GM23338 (cell line): ENCODE measurements at regions not wholly inside any gene's neighbourhood (a gene's known extent, or its start where the extent isn't known, plus 50 kb on each side); places are given as distances from the start of the nearest gene placed in this dataset.

Experiments used
- ATAC-seq: fragments of 200-7000 bp; cut with Tn5 transposase; 3 replicates; pipeline ENCODE4 v1.9.1; 2020
- DNase-seq: peaks from one replicate; pipeline ENCODE4 v3.0.0-alpha.2; 2015; ENCODE audit warnings: low spot score
- H2AFZ ChIP-seq: fragments of 200-600 bp; sonication (generic); 2 replicates; pipeline ENCODE4 v1.8.0; 2016; ENCODE audit warnings: antibody characterized with exemption, mild to moderate bottlenecking, moderate library complexity
- H3F3A ChIP-seq: fragments of 200-600 bp; sonication (generic); replicated peaks from 2 replicates; pipeline ENCODE4 v1.8.0; 2017; ENCODE audit warnings: antibody characterized with exemption, mixed run types, low read depth
- H3K27ac ChIP-seq: fragments of 200-600 bp; sonication (generic); 2 replicates; pipeline ENCODE4 v1.6.1; 2016; ENCODE audit warnings: low read depth
- H3K27me3 ChIP-seq: fragments of 200-600 bp; sonication (generic); 2 replicates; pipeline ENCODE4 v1.8.0; 2016; ENCODE audit warnings: mild to moderate bottlenecking, mixed run types, moderate library complexity; ENCODE audit not compliant: insufficient read depth
- H3K36me3 ChIP-seq: fragments of 200-600 bp; sonication (generic); 2 replicates; pipeline ENCODE4 v1.8.0; 2016; ENCODE audit warnings: mild to moderate bottlenecking; ENCODE audit not compliant: insufficient read depth
- H3K4me1 ChIP-seq: fragments of 200-600 bp; sonication (generic); 2 replicates; pipeline ENCODE4 v1.8.0; 2016; ENCODE audit warnings: mild to moderate bottlenecking, moderate library complexity; ENCODE audit not compliant: insufficient read depth
- H3K4me2 ChIP-seq: fragments of 200-600 bp; sonication (generic); 2 replicates; pipeline ENCODE4 v1.7.1; 2017; ENCODE audit warnings: mixed run types
- H3K4me3 ChIP-seq: fragments of 200-600 bp; sonication (generic); 2 replicates; pipeline ENCODE4 v1.6.1; 2016; ENCODE audit warnings: mixed run types
- H3K79me2 ChIP-seq: fragments of 200-600 bp; sonication (generic); replicated peaks from 2 replicates; pipeline ENCODE4 v1.8.0; 2017; ENCODE audit warnings: mild to moderate bottlenecking; ENCODE audit not compliant: insufficient read depth
- H3K9me2 ChIP-seq: fragments of 200-600 bp; sonication (generic); 2 replicates; pipeline ENCODE4 v1.8.0; 2017; ENCODE audit not compliant: insufficient read depth
- H4K20me1 ChIP-seq: fragments of 200-600 bp; sonication (generic); replicated peaks from 2 replicates; pipeline ENCODE4 v1.8.0; 2017; ENCODE audit warnings: mild to moderate bottlenecking; ENCODE audit not compliant: insufficient read depth
- H3K27ac Mint-ChIP-seq: 2 replicates; pipeline ENCODE4 v1.8.0; 2020; ENCODE audit warnings: inconsistent platforms, mild to moderate bottlenecking, moderate library complexity, mixed read lengths
- H3K27me3 Mint-ChIP-seq: 3 replicates; pipeline ENCODE4 v1.8.0; 2022; ENCODE audit warnings: low read depth, mild to moderate bottlenecking, moderate library complexity, mixed read lengths, inconsistent platforms; ENCODE audit not compliant: insufficient read depth, poor library complexity
- H3K36me3 Mint-ChIP-seq: 3 replicates; pipeline ENCODE4 v1.8.0; 2021; ENCODE audit warnings: low read depth, mild to moderate bottlenecking, inconsistent platforms, moderate library complexity, mixed read lengths
- H3K4me1 Mint-ChIP-seq: 3 replicates; pipeline ENCODE4 v1.8.0; 2020; ENCODE audit warnings: mild to moderate bottlenecking, inconsistent platforms, mixed read lengths
- H3K4me3 Mint-ChIP-seq: 3 replicates; pipeline ENCODE4 v1.8.0; 2021; ENCODE audit warnings: moderate library complexity, mild to moderate bottlenecking, inconsistent platforms, mixed read lengths
- H3K9me3 Mint-ChIP-seq: 3 replicates; pipeline ENCODE4 v1.8.0; 2020; ENCODE audit warnings: moderate library complexity, mild to moderate bottlenecking, inconsistent platforms, mixed read lengths
- CTCF ChIP-seq, 2 experiments: fragments of 200-600 bp in 1 of 2; sonication (generic) in 1 of 2; conservative IDR thresholded peaks; 2 replicates each; pipeline versions ENCODE4 v1.5.1 to v1.6.1; 2016 to 2017; ENCODE audit warnings: antibody characterized with exemption in 2 of 2, low read depth in 2 of 2, mild to moderate bottlenecking in 2 of 2, moderate library complexity in 1 of 2
- POLR2AphosphoS5 ChIP-seq: IDR thresholded peaks from 2 replicates; pipeline ENCODE4 v1.6.1; 2016; ENCODE audit warnings: antibody characterized with exemption, low read depth
- REST ChIP-seq: IDR thresholded peaks from one replicate; pipeline ENCODE4 v1.6.1; 2018; ENCODE audit warnings: antibody characterized with exemption; ENCODE audit not compliant: unreplicated experiment
- ZNF331 ChIP-seq: fragments of 250-450 bp; sonication (Bioruptor Pico); IDR thresholded peaks from 2 replicates; pipeline ENCODE4 v1.5.0; 2020; ENCODE audit warnings: low read depth, mild to moderate bottlenecking, moderate library complexity
- ZNF462 ChIP-seq: fragments of 250-450 bp; sonication (Bioruptor Pico); IDR thresholded peaks from 2 replicates; pipeline ENCODE4 v1.5.0; 2020; ENCODE audit warnings: mild to moderate bottlenecking, moderate library complexity

GRCh38 chr2:122955776-122956175, 1069.3 kb upstream of the CNTNAP5 start (continued):
- TF ChIP-seq ZNF462 (CRISPR knock-in tag) = no peak
- no peak for TF ChIP-seq POLR2AphosphoS5
- no peak for TF ChIP-seq CTCF (conservative IDR thresholded peaks at IDR 0.05; ENCODE audit: low read depth in 2 of 2)

GRCh38 chr2:122960759-122961641, 1064.1 kb upstream of the CNTNAP5 start:
- no peak overlapping the region; the same call in 1 of the 2 replicates for H3K27ac Mint-ChIP-seq
- H3K9me2 ChIP-seq = no peaks in the 10 kb centered on the region; the same call in 1 of the 2 replicates
- TF ChIP-seq ZNF331 (CRISPR knock-in tag) (no peak), CTCF (conservative IDR thresholded peaks at IDR 0.05; ENCODE audit: low read depth in 2 of 2) (no peak), REST (no peak)

More at GRCh38 chr2:122960759-122961641, 1064.1 kb upstream of the CNTNAP5 start:
- no peak for DNase-seq
- no peaks in the 10 kb centered on the region for H3K27me3 ChIP-seq
- H3K36me3 ChIP-seq = no peaks in the 10 kb centered on the region
- no peaks in the 10 kb centered on the region for H3F3A ChIP-seq
- H3K4me3 Mint-ChIP-seq = no peak overlapping the region
- H3K36me3 Mint-ChIP-seq = no peaks in the 10 kb centered on the region
- ATAC-seq = no peak
- H3K79me2 ChIP-seq = no peaks in the 10 kb centered on the region
- H2AFZ ChIP-seq = no peak overlapping the region
- no peaks in the 10 kb centered on the region for H4K20me1 ChIP-seq
- H3K4me1 ChIP-seq = 0 out of 2 replicates have a peak, but pooled peaks cover 6% of the 10 kb centered on the region
- H3K27ac ChIP-seq = no peak overlapping the region
- H3K9me3 Mint-ChIP-seq = no peaks in the 10 kb centered on the region
- no peak overlapping the region for H3K4me2 ChIP-seq
- no peak overlapping the region for H3K4me3 ChIP-seq
- H3K27me3 Mint-ChIP-seq = no peaks in the 10 kb centered on the region
- peaks cover 7% of the 10 kb centered on the region; the same call in 2 of the 3 replicates for H3K4me1 Mint-ChIP-seq
